Uterus (tissue), 3 donors: ENCODE measurements at regions not wholly inside any gene's neighbourhood (a gene's known extent, or its start where the extent isn't known, plus 50 kb on each side); places are given as distances from the start of the nearest gene placed in this dataset.

ENCODE experiments used
- DNase-seq, 2 donors: peaks; one replicate each; pipeline ENCODE4 v3.0.0-alpha.2; 2019 to 2020
- H3K27ac ChIP-seq, 2 donors: fragments of 200-600 bp; sonication (generic); 1 replicate in 1 of 2; 2 replicates in 1 of 2; pipeline ENCODE4 v1.5.1; 2016 to 2018
- H3K27me3 ChIP-seq, 2 donors: fragments of 200-600 bp; sonication (generic); one replicate each; pipeline ENCODE4 v1.5.1; 2018 to 2019; ENCODE audit warnings: control low read depth in 1 of 2
- H3K36me3 ChIP-seq, 2 donors: fragments of 200-600 bp; sonication (generic); one replicate each; pipeline ENCODE4 v1.5.1; 2019; ENCODE audit warnings: control low read depth in 1 of 2
- H3K4me1 ChIP-seq, 2 donors: fragments of 200-600 bp; sonication (generic); one replicate each; pipeline ENCODE4 v1.5.1; 2018 to 2019; ENCODE audit warnings: control low read depth in 1 of 2
- H3K4me3 ChIP-seq, 2 donors: fragments of 200-600 bp; sonication (generic); 1 replicate in 1 of 2; 2 replicates in 1 of 2; pipeline ENCODE4 v1.5.1; 2018 to 2019; ENCODE audit warnings: mild to moderate bottlenecking in 1 of 2
- H3K9me3 ChIP-seq, 2 donors: fragments of 200-600 bp; sonication (generic); one replicate each; pipeline ENCODE4 v1.5.1; 2019; ENCODE audit warnings: control low read depth in 1 of 2
- POLR2A ChIP-seq, 2 donors: fragments of 450-650 bp; IDR thresholded peaks; one replicate each; pipeline ENCODE4 v1.6.1; 2016; ENCODE audit warnings: antibody characterized with exemption in 2 of 2, mild to moderate bottlenecking in 1 of 2, moderate library complexity in 1 of 2
- intact Hi-C: fragments of 100-400 bp; cut with DNase I; formaldehyde crosslinking; loops from one replicate; pipeline ENCODE4 v1.15.1; 2023; ENCODE audit warnings: low total_unique reads
- TF ChIP-seq, protein P1 (sequence below), 4 experiments: fragments of 200-600 bp in 2 of 4; fragments of 450-650 bp in 2 of 4; sonication (generic) in 2 of 4; IDR thresholded peaks; one replicate each; pipeline ENCODE4 v1.5.1; 2016 to 2019; ENCODE audit warnings: antibody characterized with exemption in 4 of 4, mild to moderate bottlenecking in 2 of 4, moderate library complexity in 1 of 4
- donor health status: DM: yes; HTN: yes; CAD: no.

DNA sequence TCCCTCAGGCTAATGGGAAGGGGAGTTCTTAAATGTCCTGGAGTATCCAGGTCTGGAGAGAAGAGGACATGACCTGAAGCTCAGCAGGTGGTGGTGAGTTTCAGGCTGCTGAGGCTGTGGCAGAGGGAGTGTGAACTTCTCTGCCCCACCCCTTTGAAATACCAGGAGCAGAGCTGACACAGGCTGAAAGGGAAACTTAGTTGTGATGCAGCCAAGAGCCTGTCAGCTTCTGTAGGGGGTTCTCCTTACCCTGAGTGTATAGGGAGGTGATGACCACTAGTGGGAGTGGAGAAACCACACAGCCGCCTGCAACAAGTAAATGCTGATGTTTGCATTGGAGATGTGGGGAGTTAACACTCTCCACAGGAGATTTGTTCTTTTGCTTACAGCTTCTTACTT, 152.3 kb downstream of the FCRL5 start:
- no peak for TF ChIP-seq POLR2A (IDR thresholded peaks at IDR 0.05)
- TF ChIP-seq, protein P1, sequence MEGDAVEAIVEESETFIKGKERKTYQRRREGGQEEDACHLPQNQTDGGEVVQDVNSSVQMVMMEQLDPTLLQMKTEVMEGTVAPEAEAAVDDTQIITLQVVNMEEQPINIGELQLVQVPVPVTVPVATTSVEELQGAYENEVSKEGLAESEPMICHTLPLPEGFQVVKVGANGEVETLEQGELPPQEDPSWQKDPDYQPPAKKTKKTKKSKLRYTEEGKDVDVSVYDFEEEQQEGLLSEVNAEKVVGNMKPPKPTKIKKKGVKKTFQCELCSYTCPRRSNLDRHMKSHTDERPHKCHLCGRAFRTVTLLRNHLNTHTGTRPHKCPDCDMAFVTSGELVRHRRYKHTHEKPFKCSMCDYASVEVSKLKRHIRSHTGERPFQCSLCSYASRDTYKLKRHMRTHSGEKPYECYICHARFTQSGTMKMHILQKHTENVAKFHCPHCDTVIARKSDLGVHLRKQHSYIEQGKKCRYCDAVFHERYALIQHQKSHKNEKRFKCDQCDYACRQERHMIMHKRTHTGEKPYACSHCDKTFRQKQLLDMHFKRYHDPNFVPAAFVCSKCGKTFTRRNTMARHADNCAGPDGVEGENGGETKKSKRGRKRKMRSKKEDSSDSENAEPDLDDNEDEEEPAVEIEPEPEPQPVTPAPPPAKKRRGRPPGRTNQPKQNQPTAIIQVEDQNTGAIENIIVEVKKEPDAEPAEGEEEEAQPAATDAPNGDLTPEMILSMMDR (IDR thresholded peaks at IDR 0.05) = no peak
- H3K36me3 ChIP-seq = no peaks in the 10 kb centered on the region
- no peak overlapping the region for H3K4me3 ChIP-seq
- intact Hi-C loops = no loop called here
- H3K27me3 ChIP-seq = no peaks in the 10 kb centered on the region
- no peak for DNase-seq
- H3K4me1 ChIP-seq = peaks cover 0 to 4% of the 10 kb centered on the region in 2 donors
- no peak overlapping the region for H3K27ac ChIP-seq
- no peaks in the 10 kb centered on the region for H3K9me3 ChIP-seq

GRCh38 chr1:157399343-157399983, 152.9 kb downstream of the FCRL5 start:
- no peaks in the 10 kb centered on the region for H3K36me3 ChIP-seq
- no peaks in the 10 kb centered on the region for H3K9me3 ChIP-seq
- H3K4me1 ChIP-seq = peaks cover 0 to 4% of the 10 kb centered on the region in 2 donors
- intact Hi-C loops = no loop called here
- H3K4me3 ChIP-seq = no peak overlapping the region
- H3K27me3 ChIP-seq = no peaks in the 10 kb centered on the region
- TF ChIP-seq POLR2A (IDR thresholded peaks at IDR 0.05) = no peak
- TF ChIP-seq, protein P1 (IDR thresholded peaks at IDR 0.05) = no peak
- no peak for DNase-seq
- H3K27ac ChIP-seq = no peak overlapping the region

DNA sequence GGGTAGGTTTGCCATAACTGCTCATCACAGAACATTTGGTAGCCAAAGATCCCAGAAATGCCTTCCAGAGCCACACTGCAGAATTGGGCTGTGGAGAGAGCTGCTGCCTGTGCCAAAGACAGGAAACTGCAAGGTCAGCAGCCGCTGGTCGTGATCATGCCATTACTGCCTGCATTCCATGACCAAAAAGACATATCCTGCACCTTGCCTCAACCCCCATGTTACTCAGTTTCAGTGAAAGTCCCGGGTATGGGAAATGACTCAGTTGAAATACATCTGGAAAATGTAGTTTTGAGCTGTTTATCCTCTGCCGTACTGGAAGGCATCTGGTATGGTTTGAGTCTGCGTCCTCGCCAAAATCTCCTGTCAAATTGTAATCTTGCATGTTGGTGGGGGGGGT, 161.7 kb downstream of the FCRL5 start:
- Histone ChIP-seq H3K9me3 (no peaks in the 10 kb centered on the region), H3K4me1 (no peaks in the 10 kb centered on the region), H3K27ac (no peak overlapping the region), H3K4me3 (no peak overlapping the region), H3K36me3 (no peaks in the 10 kb centered on the region), H3K27me3 (no peaks in the 10 kb centered on the region)
- DNase-seq = no peak
- TF ChIP-seq, protein P1 (IDR thresholded peaks at IDR 0.05) = no peak
- no peak for TF ChIP-seq POLR2A (IDR thresholded peaks at IDR 0.05)
- intact Hi-C loops = no loop called here

- H3K9me3 ChIP-seq = no peaks in the 10 kb centered on the region
- intact Hi-C loops = no loop called here
- no peaks in the 10 kb centered on the region for H3K27me3 ChIP-seq
- no peak for DNase-seq
- H3K4me3 ChIP-seq = no peak overlapping the region
- H3K36me3 ChIP-seq = no peaks in the 10 kb centered on the region
- TF ChIP-seq, protein P1 (IDR thresholded peaks at IDR 0.05) = no peak
- no peak for TF ChIP-seq POLR2A (IDR thresholded peaks at IDR 0.05)
- H3K27ac ChIP-seq = no peak overlapping the region
- no peaks in the 10 kb centered on the region for H3K4me1 ChIP-seq
Observed at GRCh38 chr1:157388057-157388456, 164.3 kb downstream of the FCRL5 start.

GRCh38 chr1:157384258-157384657, 168.1 kb downstream of the FCRL5 start:
- Histone ChIP-seq H3K9me3 (no peaks in the 10 kb centered on the region), H3K36me3 (no peaks in the 10 kb centered on the region)
- intact Hi-C loops = no loop called here

More at GRCh38 chr1:157384258-157384657, 168.1 kb downstream of the FCRL5 start:
- no peak for DNase-seq
- Histone ChIP-seq H3K27me3 (no peaks in the 10 kb centered on the region), H3K4me3 (no peak overlapping the region), H3K4me1 (no peaks in the 10 kb centered on the region), H3K27ac (no peak overlapping the region)
- no peak for TF ChIP-seq POLR2A (IDR thresholded peaks at IDR 0.05)
- TF ChIP-seq, protein P1 (IDR thresholded peaks at IDR 0.05) = no peak
